ENCODE measurements at regions not wholly inside any gene's neighbourhood (a gene's known extent, or its start where the extent isn't known, plus 50 kb on each side); places are given as distances from the start of the nearest gene placed in this dataset.
"Not testable (repeated sequence)": the region's sequence is repeated elsewhere in the genome, so short reads cannot be mapped to it uniquely, and the experiment has no call there.

- no CpG with 5 or more reads among the region's 2 CpGs for WGBS (ENCODE audit: extremely low coverage, insufficient coverage, insufficient read length)
- no peak overlapping the region for H4K91ac ChIP-seq (ENCODE audit: low read depth, low read length)
These were observed 332.5 kb downstream of the VRK1 start for GRCh38 chr14:97129639-97130038.

GRCh38 chr14:97135847-97136246, 338.7 kb downstream of the VRK1 start:
- not testable (repeated sequence) for H3K4me2 ChIP-seq (ENCODE audit: low read length); H3K4ac ChIP-seq (ENCODE audit: low read depth, low read length); H3K36me3 ChIP-seq (ENCODE audit: control insufficient read depth in 1 of 2, insufficient read depth in 2 of 2, low read length in 2 of 2); H3K14ac ChIP-seq (ENCODE audit: low read length); H3K18ac ChIP-seq (ENCODE audit: low read length); H3K27ac ChIP-seq (ENCODE audit: low read depth, low read length); H3K79me2 ChIP-seq (ENCODE audit: control insufficient read depth, insufficient read depth, low read length, poor library complexity); H2AFZ ChIP-seq (ENCODE audit: insufficient read depth, low read length, poor library complexity); H4K8ac ChIP-seq (ENCODE audit: low read depth, low read length); H2AK5ac ChIP-seq (ENCODE audit: low read length); H2BK120ac ChIP-seq (ENCODE audit: insufficient read depth, low read length, poor library complexity); H3K9ac ChIP-seq (ENCODE audit: low read length); H2BK5ac ChIP-seq (ENCODE audit: low read depth, low read length, poor library complexity); H3K79me1 ChIP-seq (ENCODE audit: low read length); H4K12ac ChIP-seq (ENCODE audit: low read depth, low read length); H2BK12ac ChIP-seq (ENCODE audit: low read length); H3K23ac ChIP-seq (ENCODE audit: low read length); H3K27me3 ChIP-seq (ENCODE audit: insufficient read depth, low read length); H3K4me1 ChIP-seq (ENCODE audit: control insufficient read depth in 1 of 2, insufficient read depth in 2 of 2, low read length in 2 of 2); DNase-seq; H3K9me3 ChIP-seq (ENCODE audit: insufficient read depth, low read depth, low read length); H4K91ac ChIP-seq (ENCODE audit: low read depth, low read length)
- H3K4me3 ChIP-seq (ENCODE audit: low read depth, low read length) = peak overlapping the region; percentile 56
- WGBS (ENCODE audit: extremely low coverage, insufficient coverage, insufficient read length) = no CpG with 5 or more reads among the region's 1 CpG

More at GRCh38 chr14:97129639-97130038, 332.5 kb downstream of the VRK1 start:
- no peak overlapping the region for H2AK5ac ChIP-seq (ENCODE audit: low read length)
- no peak for DNase-seq
- no peak overlapping the region for H2BK5ac ChIP-seq (ENCODE audit: low read depth, low read length, poor library complexity)
- H4K12ac ChIP-seq (ENCODE audit: low read depth, low read length) = no peak overlapping the region
- peaks cover 2% of the 10 kb centered on the region for H3K9me3 ChIP-seq (ENCODE audit: insufficient read depth, low read depth, low read length)
- H3K9ac ChIP-seq (ENCODE audit: low read length) = no peak overlapping the region
- no peak overlapping the region for H3K4me3 ChIP-seq (ENCODE audit: low read depth, low read length)
- no peak overlapping the region for H2BK12ac ChIP-seq (ENCODE audit: low read length)
- no peak overlapping the region for H3K27ac ChIP-seq (ENCODE audit: low read depth, low read length)
- no peak overlapping the region for H2AFZ ChIP-seq (ENCODE audit: insufficient read depth, low read length, poor library complexity)
- H3K23ac ChIP-seq (ENCODE audit: low read length) = no peak overlapping the region
- H3K79me1 ChIP-seq (ENCODE audit: low read length) = no peaks in the 10 kb centered on the region
- H4K8ac ChIP-seq (ENCODE audit: low read depth, low read length) = no peak overlapping the region
- no peak overlapping the region for H3K18ac ChIP-seq (ENCODE audit: low read length)
- no peaks in the 10 kb centered on the region for H3K36me3 ChIP-seq (ENCODE audit: control insufficient read depth in 1 of 2, insufficient read depth in 2 of 2, low read length in 2 of 2)
- H3K27me3 ChIP-seq (ENCODE audit: insufficient read depth, low read length) = no peaks in the 10 kb centered on the region
- no peak overlapping the region for H3K14ac ChIP-seq (ENCODE audit: low read length)
- no peaks in the 10 kb centered on the region for H3K79me2 ChIP-seq (ENCODE audit: control insufficient read depth, insufficient read depth, low read length, poor library complexity)
- no peak overlapping the region for H3K4me2 ChIP-seq (ENCODE audit: low read length)
- H2BK120ac ChIP-seq (ENCODE audit: insufficient read depth, low read length, poor library complexity) = no peak overlapping the region
- H3K4ac ChIP-seq (ENCODE audit: low read depth, low read length) = no peak overlapping the region
- H3K4me1 ChIP-seq (ENCODE audit: control insufficient read depth in 1 of 2, insufficient read depth in 2 of 2, low read length in 2 of 2) = no peaks in the 10 kb centered on the region

DNA sequence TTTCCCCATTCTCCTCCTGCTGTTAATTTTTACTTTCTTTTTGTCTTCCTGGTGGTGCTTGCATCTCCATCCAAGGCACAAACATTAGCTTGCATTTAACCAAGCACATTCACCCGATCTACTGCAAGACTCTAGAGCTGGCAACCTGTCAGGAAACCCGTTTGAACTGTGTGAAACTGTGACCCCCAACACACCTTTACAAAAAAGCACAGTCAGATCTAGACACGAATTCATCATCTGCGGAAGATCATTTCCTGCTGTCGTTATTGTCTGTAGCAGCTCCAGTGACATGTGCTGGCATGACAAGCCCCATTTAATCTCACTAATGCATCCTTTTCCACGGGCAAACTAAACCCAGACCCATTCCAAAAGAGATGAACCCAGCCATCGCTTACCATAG, 340.5 kb downstream of the VRK1 start:
- no peak for DNase-seq
- no peak overlapping the region for H2BK5ac ChIP-seq (ENCODE audit: low read depth, low read length, poor library complexity)
- no peaks in the 10 kb centered on the region for H3K79me2 ChIP-seq (ENCODE audit: control insufficient read depth, insufficient read depth, low read length, poor library complexity)
- no peak overlapping the region for H3K4ac ChIP-seq (ENCODE audit: low read depth, low read length)
- no peak overlapping the region for H2AFZ ChIP-seq (ENCODE audit: insufficient read depth, low read length, poor library complexity)
- no peak overlapping the region for H3K4me3 ChIP-seq (ENCODE audit: low read depth, low read length)
- no peak overlapping the region for H2BK12ac ChIP-seq (ENCODE audit: low read length)
- peaks cover 7% of the 10 kb centered on the region for H3K9me3 ChIP-seq (ENCODE audit: insufficient read depth, low read depth, low read length)
- no peaks in the 10 kb centered on the region for H3K79me1 ChIP-seq (ENCODE audit: low read length)
- no peak overlapping the region for H4K12ac ChIP-seq (ENCODE audit: low read depth, low read length)
- no peak overlapping the region for H3K27ac ChIP-seq (ENCODE audit: low read depth, low read length)
- H3K27me3 ChIP-seq (ENCODE audit: insufficient read depth, low read length) = no peaks in the 10 kb centered on the region
- H3K36me3 ChIP-seq (ENCODE audit: control insufficient read depth in 1 of 2, insufficient read depth in 2 of 2, low read length in 2 of 2) = no peaks in the 10 kb centered on the region
- no peaks in the 10 kb centered on the region for H3K4me1 ChIP-seq (ENCODE audit: control insufficient read depth in 1 of 2, insufficient read depth in 2 of 2, low read length in 2 of 2)
- no peak overlapping the region for H3K9ac ChIP-seq (ENCODE audit: low read length)
- WGBS (ENCODE audit: extremely low coverage, insufficient coverage, insufficient read length) = no CpG with 5 or more reads among the region's 7 CpGs
- no peak overlapping the region for H3K18ac ChIP-seq (ENCODE audit: low read length)
- no peak overlapping the region for H4K91ac ChIP-seq (ENCODE audit: low read depth, low read length)
- H3K14ac ChIP-seq (ENCODE audit: low read length) = no peak overlapping the region
- H2AK5ac ChIP-seq (ENCODE audit: low read length) = no peak overlapping the region
- no peak overlapping the region for H3K23ac ChIP-seq (ENCODE audit: low read length)
- H2BK120ac ChIP-seq (ENCODE audit: insufficient read depth, low read length, poor library complexity) = no peak overlapping the region
- no peak overlapping the region for H4K8ac ChIP-seq (ENCODE audit: low read depth, low read length)
- H3K4me2 ChIP-seq (ENCODE audit: low read length) = no peak overlapping the region

GRCh38 chr14:97138801-97139200, 341.6 kb downstream of the VRK1 start:
- H3K14ac ChIP-seq (ENCODE audit: low read length) = no peak overlapping the region
- no peaks in the 10 kb centered on the region for H3K79me1 ChIP-seq (ENCODE audit: low read length)
- H3K27me3 ChIP-seq (ENCODE audit: insufficient read depth, low read length) = no peaks in the 10 kb centered on the region
- no peak for DNase-seq
- no peak overlapping the region for H3K4me3 ChIP-seq (ENCODE audit: low read depth, low read length)
- no peak overlapping the region for H2AK5ac ChIP-seq (ENCODE audit: low read length)
- no peak overlapping the region for H3K4me2 ChIP-seq (ENCODE audit: low read length)
- no peaks in the 10 kb centered on the region for H3K36me3 ChIP-seq (ENCODE audit: control insufficient read depth in 1 of 2, insufficient read depth in 2 of 2, low read length in 2 of 2)
- no peak overlapping the region for H2BK12ac ChIP-seq (ENCODE audit: low read length)
- no peaks in the 10 kb centered on the region for H3K4me1 ChIP-seq (ENCODE audit: control insufficient read depth in 1 of 2, insufficient read depth in 2 of 2, low read length in 2 of 2)
- no peak overlapping the region for H3K23ac ChIP-seq (ENCODE audit: low read length)
- no peak overlapping the region for H2BK120ac ChIP-seq (ENCODE audit: insufficient read depth, low read length, poor library complexity)
- H2AFZ ChIP-seq (ENCODE audit: insufficient read depth, low read length, poor library complexity) = no peak overlapping the region
- no peak overlapping the region for H3K4ac ChIP-seq (ENCODE audit: low read depth, low read length)
- H3K9ac ChIP-seq (ENCODE audit: low read length) = no peak overlapping the region
- no CpG with 5 or more reads among the region's 4 CpGs for WGBS (ENCODE audit: extremely low coverage, insufficient coverage, insufficient read length)
- H3K79me2 ChIP-seq (ENCODE audit: control insufficient read depth, insufficient read depth, low read length, poor library complexity) = no peaks in the 10 kb centered on the region
- H3K27ac ChIP-seq (ENCODE audit: low read depth, low read length) = no peak overlapping the region
- peaks cover 7% of the 10 kb centered on the region for H3K9me3 ChIP-seq (ENCODE audit: insufficient read depth, low read depth, low read length)
- no peak overlapping the region for H4K12ac ChIP-seq (ENCODE audit: low read depth, low read length)
- no peak overlapping the region for H2BK5ac ChIP-seq (ENCODE audit: low read depth, low read length, poor library complexity)
- H4K8ac ChIP-seq (ENCODE audit: low read depth, low read length) = no peak overlapping the region
- H3K18ac ChIP-seq (ENCODE audit: low read length) = no peak overlapping the region
- H4K91ac ChIP-seq (ENCODE audit: low read depth, low read length) = no peak overlapping the region
